IPS-15b (cell line): ENCODE measurements at regions not wholly inside any gene's neighbourhood (a gene's known extent, or its start where the extent isn't known, plus 50 kb on each side); places are given as distances from the start of the nearest gene placed in this dataset.

Experiments used
- H3K27me3 ChIP-seq: one replicate; pipeline ENCODE4 v1.6.1; 2013; ENCODE audit warnings: low read length; ENCODE audit not compliant: control insufficient read depth, insufficient read depth
- H3K36me3 ChIP-seq: one replicate; pipeline ENCODE4 v1.6.1; 2013; ENCODE audit warnings: low read length; ENCODE audit not compliant: control insufficient read depth, insufficient read depth
- H3K4me1 ChIP-seq: one replicate; pipeline ENCODE4 v1.6.1; 2013; ENCODE audit warnings: mild to moderate bottlenecking, low read length; ENCODE audit not compliant: control insufficient read depth, insufficient read depth
- H3K4me3 ChIP-seq: one replicate; pipeline ENCODE4 v1.5.1; 2013; ENCODE audit warnings: low read depth, low read length
- H3K9ac ChIP-seq: one replicate; pipeline ENCODE4 v1.6.1; 2013; ENCODE audit warnings: low read depth, mild to moderate bottlenecking, low read length
- H3K9me3 ChIP-seq: one replicate; pipeline ENCODE4 v1.6.1; 2013; ENCODE audit warnings: mild to moderate bottlenecking, low read length; ENCODE audit not compliant: control insufficient read depth, insufficient read depth

DNA sequence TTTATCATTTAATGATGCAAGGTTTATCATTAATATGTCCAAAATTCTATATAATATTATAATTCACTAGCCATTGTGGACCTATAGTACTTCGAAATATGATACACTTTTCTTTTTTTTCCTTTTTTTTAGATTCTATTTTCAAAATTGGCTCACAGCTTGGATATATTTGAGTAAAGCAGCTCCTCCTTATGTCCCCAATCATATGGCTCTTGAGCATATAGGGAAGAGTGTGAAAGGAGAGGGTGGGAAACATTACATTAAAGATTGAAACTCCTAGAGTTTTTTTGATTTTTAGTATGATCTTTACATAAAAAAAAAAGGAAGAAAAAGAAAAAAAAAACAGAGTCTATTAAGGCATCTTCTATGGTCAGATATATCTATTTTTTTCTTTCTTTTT lies 457.9 kb downstream of the RIT2 start:
- no peaks in the 10 kb centered on the region for H3K36me3 ChIP-seq

DNA sequence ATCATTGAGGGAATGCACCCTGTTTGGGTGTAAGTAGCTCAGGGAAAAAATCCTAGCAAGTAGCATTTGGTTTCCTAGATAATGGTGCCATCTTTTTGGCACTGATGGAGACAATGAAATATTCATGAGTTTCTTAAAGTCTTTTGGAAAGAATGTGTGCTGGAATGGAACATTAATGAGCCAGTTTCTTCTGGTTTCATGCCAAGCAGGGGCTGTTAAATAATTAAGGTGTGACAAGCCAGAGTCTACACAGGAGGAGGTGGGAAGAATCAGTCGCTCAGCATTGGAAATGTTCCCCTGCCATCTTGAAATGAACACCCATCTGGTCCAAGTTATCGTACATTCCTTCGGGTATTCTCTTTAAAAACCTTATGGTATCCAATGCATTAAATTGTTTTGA lies 457.3 kb downstream of the RIT2 start:
- Histone ChIP-seq H3K9me3 (no peaks in the 10 kb centered on the region), H3K4me1 (peaks cover 4% of the 10 kb centered on the region), H3K36me3 (no peaks in the 10 kb centered on the region), H3K9ac (no peak overlapping the region), H3K4me3 (no peak overlapping the region), H3K27me3 (no peaks in the 10 kb centered on the region)

More for the DNA sequence above, 457.9 kb downstream of the RIT2 start:
- peaks cover 6% of the 10 kb centered on the region for H3K4me1 ChIP-seq
- H3K27me3 ChIP-seq = no peaks in the 10 kb centered on the region
- no peak overlapping the region for H3K9ac ChIP-seq
- H3K4me3 ChIP-seq = no peak overlapping the region
- H3K9me3 ChIP-seq = no peaks in the 10 kb centered on the region

DNA sequence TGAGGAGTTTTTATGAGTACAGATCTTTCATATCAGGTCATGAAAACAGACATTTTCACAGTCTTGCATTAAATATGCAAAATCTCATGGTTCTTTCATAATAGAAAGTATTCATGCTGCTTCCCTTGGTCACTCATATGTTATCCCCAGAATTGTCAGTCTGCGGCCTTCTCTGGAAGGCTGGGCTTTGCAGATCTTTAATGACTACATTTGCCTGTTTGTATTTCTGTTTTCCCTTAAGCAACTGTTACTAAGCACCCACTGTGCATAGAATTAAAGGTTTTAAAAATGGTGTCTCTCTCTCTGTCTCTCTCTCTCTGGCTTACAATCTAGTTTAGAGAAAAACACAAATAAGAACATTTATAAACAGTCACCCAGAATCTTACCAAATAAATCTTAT lies 456.3 kb downstream of the RIT2 start:
- no peak overlapping the region for H3K9ac ChIP-seq
- H3K36me3 ChIP-seq = no peaks in the 10 kb centered on the region
- H3K27me3 ChIP-seq = no peaks in the 10 kb centered on the region
- H3K4me1 ChIP-seq = peaks cover under 1% of the 10 kb centered on the region
- H3K9me3 ChIP-seq = no peaks in the 10 kb centered on the region
- H3K4me3 ChIP-seq = no peak overlapping the region

DNA sequence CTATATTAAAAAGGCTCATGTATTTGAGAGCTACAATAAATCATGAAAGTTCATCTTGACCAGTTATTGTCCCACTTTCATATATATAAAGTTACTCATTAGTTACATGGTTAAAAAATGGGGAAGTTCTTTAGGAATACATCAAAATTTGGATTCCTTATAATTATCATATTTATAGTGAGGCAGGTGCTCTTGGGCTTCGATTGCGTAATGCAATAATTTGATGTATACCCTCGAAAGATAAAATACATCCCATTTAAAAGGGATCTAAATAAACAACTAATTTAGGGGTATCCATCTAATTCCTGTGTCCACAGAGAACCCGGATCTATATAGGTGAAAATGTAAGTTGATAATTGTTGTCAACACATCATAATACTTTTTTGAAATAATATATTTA lies 444.6 kb downstream of the RIT2 start:
- no peak overlapping the region for H3K4me3 ChIP-seq
- no peaks in the 10 kb centered on the region for H3K27me3 ChIP-seq
- H3K4me1 ChIP-seq = no peaks in the 10 kb centered on the region
- H3K9me3 ChIP-seq = no peaks in the 10 kb centered on the region
- H3K36me3 ChIP-seq = no peaks in the 10 kb centered on the region
- no peak overlapping the region for H3K9ac ChIP-seq

DNA sequence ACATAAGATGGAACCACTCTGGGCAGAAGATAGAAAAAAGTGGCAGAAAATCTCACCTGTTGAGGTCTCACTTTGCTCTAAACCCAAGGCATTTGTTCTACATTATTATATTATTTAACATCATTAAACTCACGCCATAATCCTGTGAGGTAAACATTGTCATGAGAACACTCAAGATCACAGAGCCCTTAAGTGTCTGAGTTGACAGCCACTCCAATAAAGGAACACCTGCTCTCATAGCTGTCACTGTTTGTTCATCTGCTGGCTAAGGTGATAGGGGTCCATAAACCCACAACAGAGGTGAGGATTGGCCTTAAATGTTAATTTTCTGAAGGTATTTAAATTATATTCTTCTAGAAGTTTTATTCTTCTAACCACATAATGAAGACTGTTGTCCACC lies 439.7 kb downstream of the RIT2 start:
- no peak overlapping the region for H3K9ac ChIP-seq
- H3K9me3 ChIP-seq = no peaks in the 10 kb centered on the region
- H3K36me3 ChIP-seq = no peaks in the 10 kb centered on the region
- H3K27me3 ChIP-seq = no peaks in the 10 kb centered on the region
- H3K4me3 ChIP-seq = no peak overlapping the region
- H3K4me1 ChIP-seq = no peaks in the 10 kb centered on the region

DNA sequence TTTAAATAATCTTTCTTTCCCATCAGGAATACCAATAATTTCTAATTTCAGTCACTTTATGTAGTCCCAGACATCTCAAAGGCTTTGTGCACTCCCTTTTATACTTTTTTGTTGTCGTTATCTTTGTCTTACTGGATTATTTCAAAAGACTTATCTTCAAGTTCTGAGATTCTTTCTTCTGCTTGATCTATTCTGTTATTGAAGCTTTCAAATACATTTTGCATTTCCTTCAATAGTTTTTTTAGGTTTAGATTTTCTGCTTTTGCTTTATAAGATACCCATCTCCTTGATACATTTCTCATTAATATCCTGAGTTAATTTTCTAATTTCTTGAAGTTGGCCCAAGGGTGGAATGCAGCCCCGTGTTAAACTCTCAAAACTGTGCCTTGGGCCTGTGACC lies 432.4 kb downstream of the RIT2 start:
- no peak overlapping the region for H3K4me3 ChIP-seq
- H3K9me3 ChIP-seq = no peaks in the 10 kb centered on the region
- no peaks in the 10 kb centered on the region for H3K27me3 ChIP-seq

DNA sequence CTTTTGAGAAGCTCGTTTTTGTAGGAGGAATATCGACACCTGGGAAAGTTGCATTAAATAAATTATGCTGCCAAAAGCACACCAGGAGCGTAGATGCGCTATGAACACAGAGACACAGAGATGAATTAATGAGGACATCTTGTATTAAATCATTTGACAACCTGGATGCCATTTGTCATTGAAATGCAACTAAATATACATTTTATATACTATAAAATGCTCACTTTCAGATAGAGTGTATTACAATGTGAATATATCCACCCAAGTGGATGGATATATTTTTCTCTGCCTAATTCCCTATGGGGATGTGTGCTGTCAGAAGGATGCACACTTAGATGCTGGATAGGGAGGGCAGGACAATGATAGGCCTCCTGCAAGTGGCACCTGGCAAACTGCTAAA lies 426.2 kb downstream of the RIT2 start:
- Histone ChIP-seq H3K9ac (no peak overlapping the region), H3K4me1 (no peaks in the 10 kb centered on the region), H3K4me3 (no peak overlapping the region), H3K27me3 (no peaks in the 10 kb centered on the region), H3K9me3 (no peaks in the 10 kb centered on the region), H3K36me3 (no peaks in the 10 kb centered on the region)

More for the DNA sequence above, 432.4 kb downstream of the RIT2 start:
- Histone ChIP-seq H3K9ac (no peak overlapping the region), H3K36me3 (no peaks in the 10 kb centered on the region), H3K4me1 (no peaks in the 10 kb centered on the region)
